Colonic mucosa (tissue), 4 donors: ENCODE measurements at regions not wholly inside any gene's neighbourhood (a gene's known extent, or its start where the extent isn't known, plus 50 kb on each side); places are given as distances from the start of the nearest gene placed in this dataset.

ENCODE experiments used
- DNase-seq: peaks from one replicate; pipeline ENCODE4 v3.0.0-alpha.2; 2020
- H3K27ac ChIP-seq: fragments of 200-600 bp; one replicate; pipeline ENCODE4 v1.8.0; 2021
- H3K27me3 ChIP-seq: fragments of 200-600 bp; one replicate; pipeline ENCODE4 v1.8.0; 2021
- H3K36me3 ChIP-seq: fragments of 200-600 bp; one replicate; pipeline ENCODE4 v1.8.0; 2021
- H3K4me1 ChIP-seq: fragments of 200-600 bp; one replicate; pipeline ENCODE4 v1.8.0; 2021; ENCODE audit warnings: mild to moderate bottlenecking
- H3K4me3 ChIP-seq: fragments of 200-600 bp; one replicate; pipeline ENCODE4 v1.8.0; 2021
- H3K9ac ChIP-seq, 2 donors: one replicate each; pipeline ENCODE4 v1.7.0; 2013; ENCODE audit warnings: control low read depth in 2 of 2, low read depth in 2 of 2, low read length in 2 of 2
- H3K9me3 ChIP-seq: fragments of 200-600 bp; one replicate; pipeline ENCODE4 v1.8.0; 2021
- intact Hi-C: fragments of 100-400 bp; cut with DNase I; formaldehyde crosslinking; loops from one replicate; pipeline ENCODE4 v1.14.1; 2022
- TF ChIP-seq, protein P1 (sequence below): fragments of 200-600 bp; IDR thresholded peaks from one replicate; pipeline ENCODE4 v1.8.0; 2022; ENCODE audit warnings: antibody characterized with exemption, mild to moderate bottlenecking
- donor health status: healthy.
- donor health status: DM: no; HTN: no; CAD: no.
- donor health status: DM: no; HTN: no; CAD: no.

- Histone ChIP-seq H3K36me3 (no peaks in the 10 kb centered on the region), H3K4me3 (no peak overlapping the region), H3K9ac (no peak overlapping the region), H3K4me1 (no peaks in the 10 kb centered on the region), H3K27me3 (no peaks in the 10 kb centered on the region), H3K27ac (no peak overlapping the region), H3K9me3 (no peaks in the 10 kb centered on the region)
- DNase-seq: no peak
- TF ChIP-seq, protein P1, sequence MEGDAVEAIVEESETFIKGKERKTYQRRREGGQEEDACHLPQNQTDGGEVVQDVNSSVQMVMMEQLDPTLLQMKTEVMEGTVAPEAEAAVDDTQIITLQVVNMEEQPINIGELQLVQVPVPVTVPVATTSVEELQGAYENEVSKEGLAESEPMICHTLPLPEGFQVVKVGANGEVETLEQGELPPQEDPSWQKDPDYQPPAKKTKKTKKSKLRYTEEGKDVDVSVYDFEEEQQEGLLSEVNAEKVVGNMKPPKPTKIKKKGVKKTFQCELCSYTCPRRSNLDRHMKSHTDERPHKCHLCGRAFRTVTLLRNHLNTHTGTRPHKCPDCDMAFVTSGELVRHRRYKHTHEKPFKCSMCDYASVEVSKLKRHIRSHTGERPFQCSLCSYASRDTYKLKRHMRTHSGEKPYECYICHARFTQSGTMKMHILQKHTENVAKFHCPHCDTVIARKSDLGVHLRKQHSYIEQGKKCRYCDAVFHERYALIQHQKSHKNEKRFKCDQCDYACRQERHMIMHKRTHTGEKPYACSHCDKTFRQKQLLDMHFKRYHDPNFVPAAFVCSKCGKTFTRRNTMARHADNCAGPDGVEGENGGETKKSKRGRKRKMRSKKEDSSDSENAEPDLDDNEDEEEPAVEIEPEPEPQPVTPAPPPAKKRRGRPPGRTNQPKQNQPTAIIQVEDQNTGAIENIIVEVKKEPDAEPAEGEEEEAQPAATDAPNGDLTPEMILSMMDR: no peak
- intact Hi-C loops: no loop called here
Measured at GRCh38 chr18:37649416-37649815, 83.8 kb upstream of the CELF4 start.

DNA sequence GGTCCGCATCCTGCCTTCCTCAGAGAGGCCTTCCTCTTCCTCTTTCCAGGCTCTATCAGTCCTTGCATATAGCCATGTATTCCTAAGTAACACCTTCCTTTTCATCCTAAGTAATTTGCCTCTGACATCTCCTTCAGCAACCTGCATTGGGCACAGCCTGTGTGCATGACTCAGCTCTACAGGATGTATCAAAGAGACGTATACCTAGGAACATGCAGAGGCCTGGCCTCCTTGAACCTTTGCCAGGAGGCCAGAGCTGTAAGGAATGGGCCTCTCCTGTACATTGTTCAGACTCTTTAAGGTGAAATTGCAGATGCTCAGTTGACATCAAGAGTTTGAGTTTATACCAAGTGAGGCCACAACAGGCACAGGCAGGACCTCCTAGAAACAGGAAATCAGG is 76.0 kb upstream of the CELF4 start:
- H3K27ac ChIP-seq: no peak overlapping the region
- no peaks in the 10 kb centered on the region for H3K9me3 ChIP-seq
- intact Hi-C loops: no loop called here
- no peak overlapping the region for H3K9ac ChIP-seq
- TF ChIP-seq, protein P1: no peak
- no peaks in the 10 kb centered on the region for H3K27me3 ChIP-seq
- no peaks in the 10 kb centered on the region for H3K36me3 ChIP-seq
- no peaks in the 10 kb centered on the region for H3K4me1 ChIP-seq
- H3K4me3 ChIP-seq: no peak overlapping the region
- no peak for DNase-seq

- H3K9me3 ChIP-seq: no peaks in the 10 kb centered on the region
- H3K27ac ChIP-seq: no peak overlapping the region
- no peaks in the 10 kb centered on the region for H3K4me1 ChIP-seq
- no peaks in the 10 kb centered on the region for H3K36me3 ChIP-seq
- no peaks in the 10 kb centered on the region for H3K27me3 ChIP-seq
- TF ChIP-seq, protein P1: no peak
- intact Hi-C loops: no loop called here
- DNase-seq: no peak
- no peak overlapping the region for H3K9ac ChIP-seq
- H3K4me3 ChIP-seq: no peak overlapping the region
Measured at GRCh38 chr18:37640504-37640903, 74.9 kb upstream of the CELF4 start.

- Histone ChIP-seq H3K9me3 (no peaks in the 10 kb centered on the region), H3K4me3 (no peak overlapping the region), H3K4me1 (no peaks in the 10 kb centered on the region), H3K9ac (no peak overlapping the region), H3K27me3 (no peaks in the 10 kb centered on the region), H3K27ac (no peak overlapping the region), H3K36me3 (no peaks in the 10 kb centered on the region)
- DNase-seq: no peak
- TF ChIP-seq, protein P1: no peak
- intact Hi-C loops: no loop called here
Measured at GRCh38 chr18:37639846-37640245, 74.2 kb upstream of the CELF4 start.

GRCh38 chr18:37637478-37637850 is 71.9 kb upstream of the CELF4 start:
- intact Hi-C loops: no loop called here
- TF ChIP-seq, protein P1: no peak
- no peak overlapping the region for H3K9ac ChIP-seq

More at GRCh38 chr18:37637478-37637850, 71.9 kb upstream of the CELF4 start:
- no peak for DNase-seq
- H3K4me3 ChIP-seq: no peak overlapping the region
- H3K27me3 ChIP-seq: no peaks in the 10 kb centered on the region
- H3K4me1 ChIP-seq: no peaks in the 10 kb centered on the region
- no peaks in the 10 kb centered on the region for H3K36me3 ChIP-seq
- H3K27ac ChIP-seq: no peak overlapping the region
- H3K9me3 ChIP-seq: no peaks in the 10 kb centered on the region
